SK-N-SH treated with all-trans-retinoic acid at 6 μM for 48 hours (cell line): ENCODE measurements at regions not wholly inside any gene's neighbourhood (a gene's known extent, or its start where the extent isn't known, plus 50 kb on each side); places are given as distances from the start of the nearest gene placed in this dataset.

ENCODE experiments used
- ARNTL ChIP-seq: fragments of 450-650 bp; formaldehyde crosslinking; IDR thresholded peaks from 2 replicates; pipeline ENCODE4 v1.5.0; 2020; ENCODE audit warnings: low read depth, mild to moderate bottlenecking, moderate library complexity, borderline replicate concordance
- RARB ChIP-seq: fragments of 250-450 bp; sonication (Bioruptor Pico); IDR thresholded peaks from 2 replicates; pipeline ENCODE4 v1.8.0; 2021; ENCODE audit warnings: mild to moderate bottlenecking, moderate library complexity
- ZFP3 ChIP-seq: fragments of 250-450 bp; sonication (Bioruptor Pico); IDR thresholded peaks from 2 replicates; pipeline ENCODE4 v1.5.0; 2020; ENCODE audit warnings: mild to moderate bottlenecking, moderate library complexity
- ZFP30 ChIP-seq: fragments of 450-650 bp; formaldehyde crosslinking; IDR thresholded peaks from 2 replicates; pipeline ENCODE4 v1.5.0; 2022; ENCODE audit warnings: mild to moderate bottlenecking, moderate library complexity

- TF ChIP-seq RARB (CRISPR knock-in tag) (no peak), ZFP30 (CRISPR knock-in tag) (no peak), ARNTL (no peak), ZFP3 (CRISPR knock-in tag) (no peak)
These were observed 151.4 kb upstream of the IFNG-AS1 start for GRCh38 chr12:67837876-67838275.
